NCI-H2081 treated with DMSO at 0.1 percent for 48 hours (cell line): ENCODE measurements at regions not wholly inside any gene's neighbourhood (a gene's known extent, or its start where the extent isn't known, plus 50 kb on each side); places are given as distances from the start of the nearest gene placed in this dataset.

Experiments
- DNase-seq: peaks from one replicate; lab custom pipeline; 2025; lab: John Stamatoyannopoulos, UW

GRCh38 chr18:75677696-75678455 lies 250.4 kb upstream of the SMIM21 start:
- no peak for DNase-seq

- DNase-seq = no peak
Measured at GRCh38 chr18:75660932-75661331, 233.4 kb upstream of the SMIM21 start.

GRCh38 chr18:75659535-75660023 lies 232.1 kb upstream of the SMIM21 start:
- DNase-seq = no peak

GRCh38 chr18:75658330-75658729 lies 230.8 kb upstream of the SMIM21 start:
- no peak for DNase-seq

GRCh38 chr18:75656563-75657247 lies 229.2 kb upstream of the SMIM21 start:
- DNase-seq = no peak

GRCh38 chr18:75656035-75656434 lies 228.5 kb upstream of the SMIM21 start:
- no peak for DNase-seq

- no peak for DNase-seq
Measured at GRCh38 chr18:75654851-75655751, 227.6 kb upstream of the SMIM21 start.

GRCh38 chr18:75654386-75654785 lies 226.9 kb upstream of the SMIM21 start:
- DNase-seq = no peak

GRCh38 chr18:75652528-75652927 lies 225.0 kb upstream of the SMIM21 start:
- no peak for DNase-seq

GRCh38 chr18:75644871-75645270 lies 217.4 kb upstream of the SMIM21 start:
- no peak for DNase-seq

- no peak for DNase-seq
Measured at GRCh38 chr18:75643083-75643482, 215.6 kb upstream of the SMIM21 start.

- no peak for DNase-seq
Measured at GRCh38 chr18:75639472-75639831, 211.9 kb upstream of the SMIM21 start.

- DNase-seq = no peak
Measured at GRCh38 chr18:75638776-75639471, 211.4 kb upstream of the SMIM21 start.

GRCh38 chr18:75638223-75638775 lies 210.8 kb upstream of the SMIM21 start:
- DNase-seq = no peak

- no peak for DNase-seq
Measured at GRCh38 chr18:75635096-75635495, 207.6 kb upstream of the SMIM21 start.

GRCh38 chr18:75625966-75626365 lies 198.5 kb upstream of the SMIM21 start:
- no peak for DNase-seq

GRCh38 chr18:75624869-75625268 lies 197.4 kb upstream of the SMIM21 start:
- DNase-seq = no peak

GRCh38 chr18:75621818-75622217 lies 194.3 kb upstream of the SMIM21 start:
- DNase-seq = no peak

GRCh38 chr18:75618146-75618545 lies 190.6 kb upstream of the SMIM21 start:
- no peak for DNase-seq

- DNase-seq = no peak
Measured at GRCh38 chr18:75612456-75612855, 185.0 kb upstream of the SMIM21 start.

GRCh38 chr18:75607701-75608100 lies 180.2 kb upstream of the SMIM21 start:
- no peak for DNase-seq

GRCh38 chr18:75592527-75592926 lies 165.0 kb upstream of the SMIM21 start:
- DNase-seq = no peak
